Limb (tissue), 2 donors: ENCODE measurements at regions not wholly inside any gene's neighbourhood (a gene's known extent, or its start where the extent isn't known, plus 50 kb on each side); places are given as distances from the start of the nearest gene placed in this dataset.
"Not testable (repeated sequence)": the region's sequence is repeated elsewhere in the genome, so short reads cannot be mapped to it uniquely, and the experiment has no call there.

Experiments
- DNase-seq, 2 donors: peaks; one replicate each; pipeline ENCODE4 v3.0.0-alpha.2; 2016; ENCODE audit errors: extremely low spot score in 2 of 2

DNA sequence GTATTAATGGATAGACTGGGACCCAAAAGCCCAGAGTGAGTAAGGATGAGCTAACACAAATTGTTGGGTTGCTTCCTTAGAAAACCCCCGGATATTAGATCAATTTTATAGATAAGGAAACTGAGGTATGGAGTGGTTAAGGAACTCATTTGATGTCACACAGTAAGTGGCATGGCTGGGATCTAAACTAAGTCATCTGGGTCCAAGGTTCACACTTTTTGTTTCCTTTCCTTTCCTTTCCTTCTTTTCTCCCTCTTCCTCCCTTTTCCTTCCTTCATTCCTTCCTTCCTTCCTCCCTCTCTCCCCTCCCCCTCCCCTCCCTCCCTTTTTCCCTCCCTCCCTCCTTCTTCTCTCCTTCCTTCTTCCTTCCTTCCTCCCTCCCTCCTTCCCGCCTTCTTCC lies 469.5 kb downstream of the TYW1 start:
- DNase-seq, result no peak

DNA sequence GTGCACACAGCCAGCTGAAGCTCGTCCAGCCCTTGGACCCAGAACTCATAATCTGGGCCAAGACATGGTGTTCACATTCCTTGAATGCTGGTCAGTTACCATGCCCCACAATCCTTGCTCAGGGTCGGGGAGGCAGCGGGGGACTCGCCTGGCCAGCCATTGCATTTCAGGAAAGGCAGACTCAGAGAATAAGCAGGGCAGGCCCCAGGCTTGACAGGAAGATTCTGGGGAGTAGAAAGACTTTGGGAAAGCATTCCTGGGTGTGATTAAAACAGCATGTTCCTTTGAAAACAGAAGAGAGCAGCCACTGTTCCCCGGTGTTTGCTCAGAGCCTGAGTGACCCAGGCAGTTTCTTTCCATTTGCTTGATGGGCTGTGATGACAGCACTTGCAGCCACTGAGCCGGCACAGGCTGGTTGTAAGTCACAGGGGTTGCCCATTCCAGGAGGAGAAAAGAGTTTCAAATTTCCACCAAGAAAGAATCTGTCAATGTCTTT lies 473.7 kb downstream of the TYW1 start:
- peak; percentile 57 for DNase-seq

DNA sequence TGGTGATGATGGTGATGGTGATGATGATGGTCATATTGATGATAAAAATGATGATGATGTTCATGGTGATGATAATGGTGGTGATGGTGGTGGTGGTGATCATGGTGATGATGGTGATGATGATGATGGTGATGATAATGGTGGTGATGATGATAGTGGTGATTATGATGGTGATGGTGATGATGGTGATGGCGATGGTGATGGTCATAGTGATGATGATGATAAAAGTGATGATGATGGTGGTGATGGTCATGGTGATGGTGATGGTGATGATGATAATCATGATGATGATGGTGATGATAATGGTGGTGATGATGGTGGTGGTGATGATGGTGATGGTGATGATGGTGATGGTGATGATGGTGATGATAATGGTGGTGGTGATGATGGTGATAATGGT lies 478.7 kb downstream of the TYW1 start:
- DNase-seq, result no peak

DNA sequence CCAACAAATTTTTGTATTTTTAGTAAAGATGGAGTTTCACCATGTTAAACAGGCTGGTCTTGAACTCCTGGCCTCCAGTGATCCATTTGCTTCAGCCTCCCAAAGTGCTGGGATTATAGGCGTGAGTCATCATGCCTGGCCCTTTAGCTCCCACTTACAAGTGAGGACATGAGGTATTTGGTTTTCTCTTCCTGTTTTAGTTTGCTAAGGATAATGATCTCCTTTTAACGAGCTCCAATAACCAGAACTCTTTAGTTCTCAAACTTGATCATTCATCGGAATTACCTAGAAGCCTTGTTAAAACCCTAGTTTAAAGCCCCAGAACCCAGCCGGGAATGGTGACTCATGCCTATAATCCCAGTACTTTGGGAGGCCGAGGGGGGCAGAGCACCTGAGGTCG lies 481.4 kb downstream of the TYW1 start:
- no peak for DNase-seq

DNA sequence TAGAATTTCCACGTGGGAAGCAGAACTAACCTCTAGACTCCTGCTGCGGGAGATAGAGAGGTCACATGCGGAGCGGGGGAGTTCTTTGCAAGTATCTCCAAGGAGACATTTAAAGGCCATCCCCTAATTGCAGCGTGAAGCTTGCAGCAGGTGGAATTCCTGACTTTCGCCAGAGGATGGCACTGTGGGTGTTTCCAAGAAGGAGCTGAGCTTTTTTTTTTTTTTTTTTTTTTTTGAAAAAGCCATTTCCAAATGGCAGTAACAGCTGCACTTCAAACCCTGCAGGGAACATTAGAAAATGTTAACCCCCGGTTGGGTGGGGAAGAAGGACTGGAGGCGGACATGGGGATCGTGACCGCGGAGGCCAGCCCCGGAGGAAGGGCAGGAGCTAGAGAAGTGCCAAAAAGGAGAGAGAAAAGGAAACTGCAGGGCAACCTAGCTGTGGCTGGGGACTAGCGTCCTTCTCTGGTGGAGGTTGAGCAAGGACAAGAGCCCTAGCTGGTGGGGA lies 487.7 kb downstream of the TYW1 start:
- peak; percentile 79 for DNase-seq

DNA sequence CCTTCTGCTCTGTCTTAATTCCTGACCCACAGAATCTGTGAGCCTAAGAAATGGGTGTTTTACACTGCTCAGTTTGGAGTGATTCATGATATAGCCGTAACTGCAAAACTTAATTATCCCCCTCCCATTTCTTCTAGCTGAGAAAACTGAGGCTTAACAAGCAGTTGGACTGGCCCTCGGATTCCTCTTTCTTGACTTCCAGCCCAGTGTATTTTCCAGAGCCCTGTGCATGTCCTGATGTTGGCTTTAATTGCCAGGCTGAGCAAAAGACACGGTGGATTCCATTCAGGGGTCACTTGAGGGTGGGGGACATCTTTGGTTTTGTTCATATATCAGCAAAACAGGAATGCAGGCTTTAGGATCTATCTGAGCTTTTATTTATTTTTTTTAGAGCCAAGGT lies 489.8 kb downstream of the TYW1 start:
- DNase-seq, result no peak

DNA sequence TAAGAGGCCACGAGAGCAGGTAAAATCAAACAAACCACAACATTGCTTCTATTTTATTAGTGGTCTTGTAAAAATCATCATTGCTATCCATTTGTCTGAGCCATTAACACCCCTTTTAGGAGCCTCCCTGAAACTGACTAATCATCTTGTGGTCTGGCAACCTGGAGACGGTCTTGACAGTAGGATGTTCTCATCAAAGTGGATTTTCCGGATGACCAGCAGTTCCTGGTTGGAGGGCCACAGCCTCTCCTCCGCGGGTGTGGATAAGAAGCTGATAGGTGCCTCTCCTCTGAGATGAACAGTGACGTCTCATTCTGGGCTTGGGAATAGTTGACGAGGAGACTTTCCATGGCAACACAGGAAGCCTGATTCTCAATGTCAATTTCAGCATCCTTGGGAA lies 490.7 kb downstream of the TYW1 start:
- DNase-seq, result no peak

DNA sequence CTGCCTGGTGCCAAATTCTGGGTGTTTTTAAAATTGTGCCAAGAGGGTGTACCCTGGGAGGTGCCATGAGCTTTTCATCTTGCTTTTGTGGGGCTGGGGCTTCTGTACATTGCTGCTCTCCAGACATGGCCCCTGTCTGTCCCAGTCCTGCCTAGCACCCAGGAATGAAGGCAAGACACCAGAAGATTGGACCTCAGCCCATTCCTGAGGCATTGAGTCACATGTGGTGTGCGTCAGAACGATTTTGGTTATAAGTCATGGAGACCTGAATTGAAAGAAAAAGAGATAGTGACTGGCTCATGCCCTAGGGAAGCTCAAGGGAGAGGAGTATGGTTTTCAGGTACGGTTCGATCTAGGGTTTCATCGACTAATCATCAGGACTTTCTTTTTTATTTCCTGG lies 493.2 kb downstream of the TYW1 start:
- no peak for DNase-seq

DNA sequence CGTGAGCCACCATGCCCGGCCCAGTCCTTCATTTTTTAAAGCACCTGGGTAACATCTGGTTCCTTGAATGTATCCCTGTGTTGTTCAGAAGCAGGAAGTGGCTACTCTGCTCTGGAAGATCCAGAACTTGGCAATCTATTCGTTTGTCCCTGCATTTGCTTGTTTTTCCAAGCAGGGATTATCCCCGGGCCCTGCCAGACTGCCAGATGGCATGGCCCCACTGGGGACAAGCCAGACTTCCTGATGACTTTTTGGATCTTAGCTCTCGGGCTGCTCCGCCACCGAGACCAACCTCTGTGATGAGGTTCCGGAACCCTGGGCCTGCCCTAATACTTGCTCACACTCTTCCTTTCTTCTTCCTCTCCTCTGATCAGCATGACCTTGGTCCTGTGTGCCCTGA lies 496.7 kb downstream of the TYW1 start:
- no peak for DNase-seq

DNA sequence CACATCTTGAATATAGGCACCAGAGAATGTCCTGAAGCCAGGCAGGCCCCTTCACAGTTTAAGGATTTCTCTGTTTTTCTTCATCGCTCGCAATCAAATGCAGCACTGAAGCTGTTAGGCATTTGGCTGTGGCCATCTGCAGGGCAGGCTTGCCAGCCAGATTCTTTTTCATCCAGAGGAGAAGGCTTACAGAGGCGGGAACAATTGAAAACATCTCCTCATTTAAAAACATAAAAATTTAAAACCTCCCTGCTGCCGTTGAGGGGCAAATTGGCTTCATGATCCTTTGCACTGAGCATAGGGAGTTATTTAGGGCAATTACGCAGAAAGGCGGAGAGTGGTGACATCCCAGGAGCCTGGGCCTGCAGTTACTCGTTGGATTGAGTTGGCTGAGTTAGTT lies 500.0 kb downstream of the TYW1 start:
- peak; percentile 27 to 51 for DNase-seq

DNA sequence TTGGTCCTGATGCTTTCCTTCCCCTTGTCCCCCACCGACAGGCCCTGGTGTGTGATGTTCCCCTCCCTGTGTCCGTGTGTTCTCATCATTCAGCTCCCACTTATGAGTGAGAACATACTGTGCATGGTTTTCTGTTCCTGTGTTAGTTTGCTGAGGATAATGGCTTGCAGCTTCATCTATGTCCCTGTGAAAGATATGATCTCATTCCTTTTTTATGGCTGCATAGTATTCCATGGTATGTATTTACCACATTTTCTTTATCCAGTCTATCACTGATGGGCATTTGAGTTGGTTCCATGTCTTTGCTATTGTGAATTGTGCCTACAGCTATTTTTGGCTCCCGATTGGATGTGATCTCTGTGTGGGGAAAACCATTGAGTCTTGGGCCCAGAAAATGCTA lies 501.3 kb downstream of the TYW1 start:
- DNase-seq, result not testable (repeated sequence)

DNA sequence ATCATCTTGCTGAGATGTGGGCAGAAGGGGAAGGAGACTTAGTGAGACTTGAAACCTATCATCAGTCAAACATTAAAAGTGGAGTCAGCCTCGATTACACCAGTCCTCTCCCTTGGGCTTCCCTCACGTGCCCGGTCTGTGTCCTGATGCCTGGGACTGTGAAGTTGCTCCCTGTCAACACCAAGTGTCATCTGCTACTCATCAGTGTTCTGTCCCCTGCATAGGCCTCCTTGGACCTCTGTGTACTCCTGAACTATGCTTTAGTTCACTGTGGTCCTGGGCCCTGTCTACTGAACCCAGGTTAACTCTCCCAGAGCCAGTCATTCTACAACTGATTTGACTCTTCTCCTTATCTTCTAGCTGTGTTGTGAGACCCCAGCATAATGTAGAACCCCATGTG lies 506.3 kb downstream of the TYW1 start:
- no peak for DNase-seq

DNA sequence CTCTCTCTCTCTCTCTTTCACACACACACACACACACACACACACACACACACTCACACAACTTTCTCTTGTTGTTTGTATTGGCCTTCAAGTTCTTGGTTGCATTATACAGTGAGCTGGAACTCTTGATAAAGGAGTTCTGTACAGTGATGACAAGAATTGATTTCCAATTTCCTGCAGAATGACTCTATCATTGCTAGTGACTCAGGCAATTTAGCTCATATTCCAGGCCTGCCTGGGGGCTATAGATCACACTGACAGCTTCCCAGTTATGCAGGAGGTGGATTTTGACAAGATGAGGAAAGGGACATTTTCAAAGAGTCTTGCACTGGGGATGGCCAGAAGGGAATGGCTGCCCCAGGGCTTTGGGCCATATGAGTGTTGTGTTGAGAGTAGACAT lies 508.8 kb downstream of the TYW1 start:
- no peak for DNase-seq

DNA sequence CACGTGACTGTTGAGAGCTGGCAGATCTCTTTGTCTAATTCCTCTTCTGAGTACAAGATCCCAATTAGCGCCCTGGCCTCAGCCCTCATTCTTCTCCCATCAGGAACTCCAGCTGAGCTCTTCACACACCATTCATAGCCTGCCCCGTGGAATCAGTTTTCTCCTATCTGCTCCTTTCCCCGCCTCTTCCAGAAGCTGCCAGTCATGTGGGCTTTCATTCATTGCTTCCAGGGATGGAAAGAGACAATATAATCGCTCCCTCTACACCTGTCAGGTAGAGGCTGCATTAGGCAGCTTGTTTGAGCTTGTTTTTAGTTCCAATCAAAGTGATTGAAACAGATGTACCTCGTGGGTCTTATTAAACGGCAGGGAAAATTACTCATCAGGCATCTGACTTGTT lies 515.8 kb downstream of the TYW1 start:
- DNase-seq, result no peak

DNA sequence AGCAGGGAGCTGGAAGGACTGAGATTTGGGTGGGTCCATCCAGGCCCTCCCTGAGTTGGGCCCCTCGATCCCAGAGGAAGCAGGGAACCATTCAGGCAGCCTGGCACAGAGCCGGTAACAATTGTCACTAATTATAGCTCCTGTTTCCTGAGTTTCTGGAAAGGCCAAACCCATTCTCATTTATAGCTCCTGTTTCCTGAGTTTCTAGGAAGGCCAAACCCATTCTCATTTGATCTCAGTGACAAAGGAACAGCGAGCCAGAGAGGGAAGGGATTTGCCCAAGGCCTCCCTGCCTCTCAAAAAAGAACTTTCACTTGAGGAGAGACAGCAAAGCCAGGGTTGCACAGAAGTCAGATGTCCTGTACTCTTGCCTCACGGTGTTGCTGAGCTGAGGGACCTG lies 521.9 kb downstream of the TYW1 start:
- DNase-seq, result peak; percentile 35 to 39

DNA sequence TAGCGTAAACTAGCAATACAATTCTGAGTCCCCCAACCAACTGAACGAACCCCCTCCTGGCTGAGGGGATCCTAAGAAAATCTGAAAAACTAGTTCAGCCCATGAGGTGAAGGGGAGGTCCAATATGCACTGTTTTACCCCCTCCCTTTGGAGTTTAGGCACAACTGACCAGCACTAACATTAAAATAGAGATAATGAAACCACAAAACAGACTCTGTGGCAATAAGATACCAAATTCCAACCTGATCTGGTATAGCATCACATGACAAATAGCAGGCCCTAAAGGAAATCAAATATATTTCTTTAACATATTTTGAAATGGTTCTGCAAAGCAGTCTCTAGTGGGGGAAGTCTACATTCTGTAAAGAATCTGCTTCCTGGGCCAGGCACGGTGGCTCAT lies 522.5 kb downstream of the TYW1 start:
- no peak for DNase-seq

DNA sequence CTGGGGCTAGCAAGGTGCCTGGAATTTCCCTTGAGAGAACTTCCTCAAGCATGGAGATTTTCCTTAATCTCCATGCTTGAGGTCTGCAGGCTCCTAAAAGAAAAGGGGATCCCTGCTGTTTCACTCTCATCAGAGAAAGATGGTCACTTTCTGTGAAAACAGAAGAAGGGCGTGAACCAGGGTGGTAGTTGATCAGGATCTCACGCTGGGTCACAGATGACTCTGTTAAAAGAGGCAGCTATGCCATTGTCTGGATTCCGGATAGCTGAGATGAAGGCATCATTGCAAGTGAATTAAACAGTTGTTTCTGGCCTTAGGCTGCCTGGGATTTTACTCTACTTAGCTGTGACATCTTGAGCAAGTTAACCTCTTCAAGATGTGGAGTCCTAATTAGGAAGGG lies 525.9 kb downstream of the TYW1 start:
- no peak for DNase-seq

DNA sequence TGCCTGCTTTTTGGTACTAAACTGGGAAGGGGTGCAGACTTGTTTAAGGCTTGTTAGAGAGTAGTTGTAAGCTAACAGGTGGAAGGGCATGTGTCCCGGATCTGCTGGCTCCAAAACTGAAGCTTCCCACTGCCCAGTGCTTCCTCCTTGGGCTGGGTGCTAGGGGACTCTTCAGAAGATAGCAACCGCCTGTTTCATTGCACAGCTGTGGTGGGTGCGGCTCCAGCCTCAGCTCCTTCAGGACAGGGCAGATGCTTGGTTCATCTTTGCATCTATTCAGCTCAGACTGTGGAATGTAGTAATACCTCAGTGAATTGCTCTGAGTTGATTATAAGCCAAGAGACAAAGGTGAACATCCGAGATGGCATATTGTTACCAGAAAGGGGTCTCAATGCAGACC lies 527.1 kb downstream of the TYW1 start:
- DNase-seq, result no peak

DNA sequence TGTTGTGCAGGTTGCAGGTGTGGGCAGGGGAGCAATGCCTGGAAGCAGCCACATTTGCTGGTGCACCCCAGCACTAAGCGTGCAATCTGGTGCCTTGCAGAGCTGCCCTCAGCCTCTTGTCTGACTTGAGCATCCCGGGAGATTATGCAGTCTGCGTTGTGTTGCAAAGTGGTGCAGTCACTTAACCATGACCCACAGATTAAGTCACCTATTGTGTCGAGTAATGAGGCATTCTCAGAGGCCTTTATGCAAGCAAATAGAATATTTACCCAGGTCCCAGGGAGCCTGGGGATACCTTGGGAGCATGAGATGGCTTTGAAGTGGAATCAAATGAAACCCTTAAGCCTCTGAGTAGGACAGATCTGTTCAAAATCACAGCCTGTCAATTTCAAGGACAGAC lies 529.0 kb downstream of the TYW1 start:
- no peak for DNase-seq

DNA sequence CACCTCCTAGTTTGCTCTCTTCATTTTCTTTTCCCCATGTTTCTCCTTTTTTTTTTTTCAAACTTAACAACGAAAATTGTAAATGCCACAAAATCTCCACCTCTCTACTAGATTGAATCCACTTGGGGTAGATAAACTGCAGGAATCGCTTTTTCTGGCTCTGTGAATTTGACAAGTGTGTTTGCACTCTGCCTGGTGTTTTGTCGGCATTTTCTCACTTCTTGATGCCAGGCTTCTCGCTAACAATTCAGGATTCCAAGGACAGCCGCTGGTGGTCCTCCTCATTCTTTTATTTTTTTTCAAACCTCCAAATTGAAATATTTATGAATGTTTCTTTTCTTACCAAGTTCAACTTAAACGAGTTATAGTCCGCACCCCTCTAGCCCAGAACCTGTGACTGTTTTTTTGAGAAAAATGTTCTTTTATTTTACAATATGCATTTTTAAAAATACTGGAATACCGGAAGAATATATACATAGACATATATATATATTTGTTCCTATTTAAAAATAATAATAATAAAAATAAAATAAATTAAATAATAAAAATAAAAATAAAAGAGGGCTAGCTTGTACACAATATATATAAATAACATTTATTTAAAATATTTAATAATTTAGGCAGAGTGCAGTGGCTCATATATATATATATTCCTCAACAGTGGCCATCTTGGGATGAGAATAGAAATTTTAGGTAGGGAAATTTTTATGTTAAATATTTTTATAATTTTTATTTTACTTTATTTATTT lies 538.8 kb downstream of the TYW1 start:
- DNase-seq, result no peak

DNA sequence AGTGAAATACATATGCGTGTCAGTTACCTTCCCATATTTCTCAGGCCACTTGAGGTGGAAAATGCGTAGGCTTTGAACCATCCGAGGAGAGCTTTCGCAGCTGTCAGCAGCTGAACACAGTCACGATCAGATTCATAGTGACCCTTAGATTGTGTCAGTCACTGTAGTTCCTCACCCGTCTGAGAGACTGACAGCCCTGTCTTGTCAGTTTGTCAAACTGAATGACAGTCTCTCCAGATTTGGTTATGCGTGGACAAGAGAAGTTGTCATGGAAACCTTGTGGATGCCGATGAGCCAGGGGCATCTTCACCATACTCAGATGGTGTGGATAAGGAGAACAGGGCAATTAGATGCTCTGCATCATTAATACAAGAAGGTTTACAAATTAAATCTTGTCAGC lies 546.3 kb downstream of the TYW1 start:
- DNase-seq, result no peak

DNA sequence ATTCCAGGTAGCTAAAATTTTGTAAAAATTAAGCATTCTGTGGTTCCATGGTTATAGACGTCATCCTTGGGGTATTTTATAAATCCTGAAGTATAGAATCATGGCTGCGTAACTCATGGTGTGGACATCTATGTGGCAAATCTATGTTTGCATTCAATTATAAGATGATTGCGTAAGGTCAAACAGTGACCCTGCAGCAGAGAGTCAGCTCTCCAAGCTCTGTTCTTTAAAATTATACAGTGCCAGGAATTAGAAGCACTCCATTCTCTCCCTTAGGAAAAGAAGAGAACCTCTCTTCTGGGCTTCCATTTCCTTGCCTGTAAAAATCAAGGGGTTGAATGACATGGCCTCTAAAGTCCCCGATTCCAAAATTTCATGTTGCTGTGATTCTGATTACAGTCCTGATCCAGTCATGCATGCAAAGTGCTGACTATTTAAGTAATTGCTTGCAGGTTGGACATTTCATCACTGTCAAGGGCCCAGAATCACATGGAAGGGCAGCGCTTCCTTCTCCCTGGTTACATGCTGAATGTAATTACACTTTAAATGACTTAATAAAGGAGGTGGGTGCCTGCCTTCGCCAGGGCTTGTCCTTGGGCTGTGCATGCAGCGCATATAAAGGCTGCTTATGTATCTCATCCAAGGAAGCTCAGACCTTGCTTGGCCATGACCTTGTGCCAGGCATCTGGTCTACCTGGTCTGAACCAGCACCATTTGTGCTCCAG lies 550.7 kb downstream of the TYW1 start:
- no peak for DNase-seq

DNA sequence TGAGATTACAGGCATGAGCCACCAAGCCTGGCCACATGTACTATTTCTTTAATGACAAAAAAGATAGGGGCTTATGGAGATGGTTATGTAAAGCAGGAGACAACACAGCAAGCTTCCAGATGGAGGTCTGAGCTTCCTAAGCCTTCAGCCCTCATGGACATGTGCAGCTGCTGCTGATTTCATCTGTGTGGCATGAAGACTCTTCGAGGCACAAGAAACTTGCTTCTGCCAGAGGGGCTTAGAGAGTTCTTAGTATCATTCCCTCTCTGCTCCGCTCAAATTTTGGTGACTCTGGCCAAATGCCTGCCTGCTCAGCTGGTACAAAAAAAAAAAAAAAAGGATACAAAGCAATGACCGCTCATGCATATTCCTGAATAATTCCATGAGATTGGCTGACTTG lies 552.5 kb downstream of the TYW1 start:
- DNase-seq, result peak in 1 of 2 donors; percentile 75
